Activated CD4-positive, alpha-beta T cell treated with anti-CD3 and anti-CD28 coated beads, Interleukin-10, Interleukin-2, amounts not matched to agents 100 ng/mL and 50 ng/mL, durations not matched to agents 16 hours and 8 hours (primary cell): ENCODE measurements at regions not wholly inside any gene's neighbourhood (a gene's known extent, or its start where the extent isn't known, plus 50 kb on each side); places are given as distances from the start of the nearest gene placed in this dataset.
"Not testable (repeated sequence)": the region's sequence is repeated elsewhere in the genome, so short reads cannot be mapped to it uniquely, and the experiment has no call there.

ENCODE experiments used
- DNase-seq: peaks from one replicate; pipeline ENCODE4 v3.0.0-alpha.2; 2020

DNA sequence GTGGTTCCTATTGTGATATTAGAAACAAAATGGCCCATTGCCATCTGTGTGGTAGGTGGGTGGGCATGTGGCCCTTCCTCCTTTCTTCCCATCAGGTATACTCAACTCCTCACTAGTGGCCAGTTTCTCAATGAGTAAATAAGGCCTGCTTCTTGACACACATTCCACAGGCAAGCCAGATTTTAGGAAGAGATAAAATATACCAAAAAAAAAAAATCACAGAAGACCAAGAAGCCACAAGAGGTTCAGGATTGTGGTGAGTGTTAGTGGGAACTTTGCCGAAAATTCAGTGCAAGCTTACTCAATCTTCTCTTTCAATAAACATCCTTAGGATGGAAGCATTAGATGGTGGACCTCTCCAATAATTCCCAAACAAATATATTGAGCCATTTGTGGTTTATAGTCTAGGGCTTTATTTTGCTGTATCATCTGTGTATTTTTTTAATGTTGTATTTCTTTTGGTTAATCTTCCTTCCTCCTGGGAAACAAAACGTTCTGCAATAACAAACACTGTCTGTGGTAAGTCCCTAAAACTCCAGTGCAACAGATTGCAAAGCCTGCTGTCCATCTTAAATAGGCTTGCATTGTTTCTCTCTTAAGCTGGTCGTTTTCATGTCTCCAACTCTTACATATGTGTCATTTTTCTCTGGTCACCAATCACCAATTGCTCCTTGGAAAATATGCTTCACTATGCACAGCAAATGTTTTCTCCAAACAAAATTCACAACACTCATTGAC is 289.9 kb upstream of the KITLG start:
- no peak for DNase-seq

DNA sequence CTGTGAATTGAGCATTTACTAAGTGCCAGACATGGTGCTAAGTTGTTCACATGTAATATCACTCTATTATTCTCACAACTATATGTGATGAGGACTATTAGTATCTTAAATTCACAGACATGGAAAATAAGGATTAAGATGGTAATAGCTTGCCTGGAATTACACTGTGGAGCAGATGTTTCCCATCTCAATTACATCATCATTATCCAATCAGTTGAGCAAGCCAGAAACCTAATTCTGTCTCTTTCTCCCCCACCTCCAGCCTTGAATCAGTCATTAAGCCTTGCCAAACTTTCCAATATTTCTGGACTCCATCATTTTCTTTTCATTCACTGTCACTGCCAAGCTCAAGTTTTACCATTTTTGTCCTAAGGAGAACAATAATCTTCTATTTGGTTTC is 287.8 kb upstream of the KITLG start:
- DNase-seq = no peak

GRCh38 chr12:88867510-88867909 is 287.2 kb upstream of the KITLG start:
- DNase-seq = no peak

DNA sequence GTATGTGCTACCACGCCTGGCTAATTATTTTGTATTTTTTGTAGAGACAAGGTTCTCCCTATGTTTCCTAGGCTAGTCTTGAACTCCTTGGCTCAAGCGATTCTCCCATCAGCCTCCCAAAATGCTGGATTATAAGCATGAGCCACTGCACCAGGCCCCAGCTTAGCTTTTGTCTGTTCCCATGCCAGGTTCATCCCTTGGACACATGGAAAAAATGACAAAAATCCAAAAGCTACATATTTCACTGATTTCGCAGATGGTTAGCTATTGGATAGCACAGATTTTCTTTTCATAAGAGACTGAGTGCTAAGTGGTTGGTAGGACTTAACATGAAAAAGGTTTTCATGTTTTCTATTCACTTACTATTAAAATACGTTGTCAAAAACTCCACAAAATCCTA is 286.6 kb upstream of the KITLG start:
- DNase-seq = no peak

- no peak for DNase-seq
These were observed 285.3 kb upstream of the KITLG start for GRCh38 chr12:88865537-88865936.

DNA sequence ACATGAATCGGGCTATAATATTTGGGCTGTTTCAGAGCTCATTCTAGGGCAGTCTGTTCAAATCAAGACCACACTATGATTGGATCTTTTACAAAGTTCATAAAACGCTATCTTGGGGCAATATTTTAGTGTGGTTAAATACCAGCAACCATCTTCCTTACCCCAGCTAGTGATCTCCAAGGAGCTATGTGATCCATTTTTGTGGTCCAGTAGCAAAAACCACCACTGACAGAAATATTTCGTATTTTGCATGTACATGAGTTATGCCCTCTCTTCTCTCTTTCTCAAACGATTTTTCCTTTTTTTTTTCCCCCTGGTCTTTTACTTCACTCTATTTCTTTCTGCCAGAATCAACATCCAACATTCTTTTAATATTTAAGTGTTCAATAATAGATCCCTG is 280.6 kb upstream of the KITLG start:
- DNase-seq = no peak

DNA sequence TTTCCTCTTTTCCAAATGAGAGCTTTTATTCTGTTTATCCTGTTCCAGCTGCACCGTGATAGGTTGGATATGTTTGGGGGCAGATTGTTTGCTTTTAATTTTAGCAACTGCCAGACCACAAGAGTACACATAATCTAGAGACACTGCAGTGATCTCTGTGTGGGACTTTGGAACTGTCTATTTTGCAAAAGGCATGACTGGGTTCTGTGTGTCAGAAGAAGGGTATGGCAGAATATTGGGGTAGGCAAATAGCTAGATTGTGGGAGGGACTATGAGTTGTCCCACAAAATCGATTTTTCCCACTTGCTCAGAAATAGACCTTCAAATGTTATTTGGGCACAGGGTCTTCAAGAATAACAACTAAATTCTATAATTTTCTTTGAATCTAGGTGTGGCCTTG is 275.9 kb upstream of the KITLG start:
- DNase-seq = no peak

DNA sequence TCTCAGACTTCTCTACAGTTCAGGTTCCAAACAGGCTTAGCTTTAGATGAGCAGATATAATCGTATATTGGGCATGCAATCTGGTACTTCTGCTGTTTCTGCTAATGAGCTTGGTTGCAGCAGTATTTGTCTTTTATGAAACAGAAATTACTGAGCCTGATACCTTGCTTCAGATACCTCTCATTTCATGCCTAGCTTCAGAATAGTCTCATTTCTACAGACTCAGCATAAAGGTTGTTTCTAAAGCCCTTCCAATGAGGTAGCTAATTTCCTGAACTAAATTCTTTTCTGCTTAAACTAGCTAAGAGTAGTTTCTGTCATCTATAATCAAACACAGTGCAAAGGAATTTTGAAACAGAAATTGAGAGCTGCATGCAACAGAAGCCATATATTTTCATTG is 275.0 kb upstream of the KITLG start:
- DNase-seq = no peak

GRCh38 chr12:88854260-88854659 is 274.0 kb upstream of the KITLG start:
- no peak for DNase-seq

DNA sequence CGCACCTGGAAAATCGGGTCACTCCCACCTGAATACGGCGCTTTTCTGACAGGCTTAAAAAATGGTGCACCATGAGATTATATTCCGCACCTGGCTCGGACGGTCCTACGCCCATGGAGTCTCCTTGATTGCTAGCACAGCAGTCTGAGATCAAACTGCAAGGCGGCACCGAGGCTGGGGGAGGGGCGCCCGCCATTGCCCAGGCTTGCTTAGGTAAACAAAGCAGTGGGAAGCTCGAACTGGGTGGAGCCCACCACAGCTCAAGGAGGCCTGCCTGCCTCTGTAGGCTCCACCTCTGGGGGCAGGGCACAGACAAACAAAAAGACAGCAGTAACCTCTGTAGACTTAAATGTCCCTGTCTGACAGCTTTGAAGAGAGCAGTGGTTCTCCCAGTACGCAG is 267.0 kb upstream of the KITLG start:
- not testable (repeated sequence) for DNase-seq

DNA sequence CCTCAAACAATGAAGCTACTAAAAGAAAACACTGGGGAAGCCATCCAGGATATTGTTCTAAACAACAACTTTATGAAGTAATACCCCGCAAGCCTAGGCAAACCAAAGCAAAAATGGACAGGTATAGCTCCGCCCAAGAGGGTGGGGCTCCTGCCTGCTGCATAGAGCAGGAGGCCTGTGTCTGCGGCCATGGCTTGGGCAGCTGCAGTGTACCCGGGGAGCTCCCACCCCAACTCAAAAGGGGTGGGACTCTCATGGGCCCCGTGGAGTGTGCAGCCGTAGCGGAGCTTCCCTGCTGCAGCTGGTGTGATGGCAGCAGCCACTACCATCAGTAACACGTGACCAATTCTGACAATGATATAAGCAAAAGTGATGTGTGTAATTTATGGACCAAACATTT is 264.2 kb upstream of the KITLG start:
- no peak for DNase-seq

DNA sequence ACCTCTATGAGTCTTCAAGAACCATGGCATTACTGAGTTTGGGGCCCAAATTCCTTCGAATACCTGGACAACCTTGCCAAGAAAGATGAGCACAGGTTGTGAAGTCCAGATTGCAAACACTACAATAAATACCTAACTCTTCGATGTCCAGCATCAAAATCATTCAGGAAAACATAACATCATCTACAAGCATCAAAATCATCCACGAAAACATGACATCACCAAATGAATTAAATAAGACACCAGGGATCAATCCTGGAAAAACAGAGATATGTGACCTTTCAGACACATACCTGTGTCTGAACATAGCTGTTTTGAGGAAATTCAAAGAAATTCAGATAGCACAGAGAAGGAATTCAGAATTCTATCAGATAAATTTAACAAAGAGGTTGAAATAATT is 262.0 kb upstream of the KITLG start:
- no peak for DNase-seq

GRCh38 chr12:88839486-88839885 is 259.2 kb upstream of the KITLG start:
- no peak for DNase-seq

DNA sequence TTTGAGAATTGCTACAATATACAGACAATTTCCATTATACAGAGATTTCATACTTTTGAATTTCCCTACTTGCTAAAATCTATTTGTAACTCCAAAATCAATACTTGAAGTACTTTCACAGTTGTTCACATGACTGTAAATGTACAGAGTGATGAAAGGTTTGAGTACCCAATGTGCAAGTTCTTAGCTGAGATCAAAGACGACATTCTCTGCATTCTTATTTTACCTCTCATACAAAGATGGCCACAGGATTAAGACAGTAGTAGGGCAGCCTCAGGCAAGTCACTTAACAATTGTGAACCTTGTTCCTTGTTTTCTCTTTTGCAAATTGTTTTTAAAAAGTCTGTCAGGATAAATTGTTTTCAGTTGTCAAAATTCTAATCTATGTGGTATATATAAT is 255.9 kb upstream of the KITLG start:
- no peak for DNase-seq

- DNase-seq = no peak
These were observed 254.0 kb upstream of the KITLG start for GRCh38 chr12:88834226-88834625.

GRCh38 chr12:88833641-88834116 is 253.4 kb upstream of the KITLG start:
- DNase-seq = no peak

DNA sequence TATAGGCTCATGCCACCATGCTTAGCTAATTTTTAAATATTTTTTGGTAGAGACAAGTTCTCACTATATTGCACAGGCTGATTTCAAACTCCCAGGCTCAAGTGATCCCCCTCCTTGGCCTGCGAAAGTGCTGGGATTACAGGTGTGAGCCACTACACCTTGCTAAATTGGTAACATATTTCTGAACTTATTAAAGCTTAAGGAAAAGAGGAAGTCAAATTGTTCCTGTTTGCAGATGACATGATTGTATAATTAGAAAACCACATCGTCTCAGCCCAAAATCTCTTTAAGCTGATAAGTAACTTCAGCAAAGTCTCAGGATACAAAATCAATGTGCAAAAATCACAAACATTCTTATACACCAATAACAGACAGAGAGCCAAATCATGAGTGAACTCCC is 248.3 kb upstream of the KITLG start:
- DNase-seq = not testable (repeated sequence)

GRCh38 chr12:88820012-88820411 is 239.7 kb upstream of the KITLG start:
- DNase-seq = no peak

- no peak for DNase-seq
These were observed 235.9 kb upstream of the KITLG start for GRCh38 chr12:88816201-88816600.

- DNase-seq = no peak
These were observed 234.5 kb upstream of the KITLG start for GRCh38 chr12:88814779-88815178.

DNA sequence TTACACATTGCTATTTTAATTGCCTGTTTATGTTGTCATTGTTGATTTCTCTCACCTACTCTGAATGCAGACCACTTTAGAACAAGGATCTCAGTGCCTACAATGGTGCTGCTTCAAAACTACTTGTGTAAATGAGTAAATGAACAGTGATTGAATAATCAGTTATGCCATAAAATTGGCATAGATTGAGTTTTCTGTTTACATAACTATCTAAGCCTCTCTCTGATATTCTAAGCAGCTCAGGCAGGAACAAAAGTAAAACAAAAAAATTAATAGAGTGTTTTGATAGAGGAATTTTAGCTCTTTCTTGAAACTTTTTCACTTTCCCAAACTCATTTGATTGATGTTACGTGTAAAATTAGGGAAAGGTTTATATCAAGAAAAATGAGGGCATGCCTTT is 232.3 kb upstream of the KITLG start:
- DNase-seq = no peak

GRCh38 chr12:88810806-88811205 is 230.5 kb upstream of the KITLG start:
- no peak for DNase-seq

DNA sequence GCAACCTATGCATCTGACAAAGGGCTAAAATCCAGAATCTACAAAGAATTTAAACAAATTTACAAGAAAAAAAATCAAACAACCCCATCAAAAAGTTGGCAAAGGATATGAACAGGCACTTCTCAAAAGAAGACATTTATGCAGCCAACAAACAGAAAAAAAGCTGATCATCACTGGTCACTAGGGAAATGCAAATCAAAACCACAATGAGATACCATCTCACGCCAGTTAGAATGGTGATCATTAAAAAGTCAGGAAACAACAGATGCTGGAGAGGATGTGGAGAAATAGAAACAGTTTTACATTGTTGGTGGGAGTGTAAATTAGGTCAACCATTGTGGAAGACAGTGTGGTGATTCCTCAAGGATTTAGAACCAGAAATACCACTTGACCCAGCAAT is 229.6 kb upstream of the KITLG start:
- DNase-seq = not testable (repeated sequence)

- no peak for DNase-seq
These were observed 225.4 kb upstream of the KITLG start for GRCh38 chr12:88805692-88806091.

GRCh38 chr12:88805286-88805685 is 225.0 kb upstream of the KITLG start:
- no peak for DNase-seq
